Endothelial cell (in vitro differentiated cells): ENCODE measurements at regions not wholly inside any gene's neighbourhood (a gene's known extent, or its start where the extent isn't known, plus 50 kb on each side); places are given as distances from the start of the nearest gene placed in this dataset.

Experiments
- DNase-seq: peaks from one replicate; pipeline ENCODE4 v3.0.0; 2021; ENCODE audit warnings: low spot score
- H3K27ac Mint-ChIP-seq: one replicate; pipeline ENCODE4 v1.8.0; 2021; ENCODE audit warnings: mixed read lengths, inconsistent platforms; ENCODE audit not compliant: unreplicated experiment
- H3K27me3 Mint-ChIP-seq: one replicate; pipeline ENCODE4 v1.8.0; 2021; ENCODE audit warnings: mild to moderate bottlenecking, moderate library complexity, mixed read lengths, inconsistent platforms; ENCODE audit not compliant: unreplicated experiment
- H3K36me3 Mint-ChIP-seq: one replicate; pipeline ENCODE4 v1.8.0; 2021; ENCODE audit warnings: mild to moderate bottlenecking, low read depth, mixed read lengths, inconsistent platforms; ENCODE audit not compliant: unreplicated experiment
- H3K4me1 Mint-ChIP-seq: one replicate; pipeline ENCODE4 v1.8.0; 2021; ENCODE audit warnings: mild to moderate bottlenecking, mixed read lengths, inconsistent platforms; ENCODE audit not compliant: unreplicated experiment
- H3K4me3 Mint-ChIP-seq: one replicate; pipeline ENCODE4 v1.8.0; 2021; ENCODE audit warnings: mild to moderate bottlenecking, mixed read lengths, inconsistent platforms; ENCODE audit not compliant: unreplicated experiment
- H3K9me3 Mint-ChIP-seq: one replicate; pipeline ENCODE4 v1.8.0; 2021; ENCODE audit warnings: mixed read lengths, inconsistent platforms; ENCODE audit not compliant: unreplicated experiment
- TF ChIP-seq, protein P1 (sequence below): fragments of 200-600 bp; sonication (generic); IDR thresholded peaks from one replicate; pipeline ENCODE4 v1.5.0; 2021; ENCODE audit warnings: antibody characterized with exemption; ENCODE audit not compliant: unreplicated experiment

DNA sequence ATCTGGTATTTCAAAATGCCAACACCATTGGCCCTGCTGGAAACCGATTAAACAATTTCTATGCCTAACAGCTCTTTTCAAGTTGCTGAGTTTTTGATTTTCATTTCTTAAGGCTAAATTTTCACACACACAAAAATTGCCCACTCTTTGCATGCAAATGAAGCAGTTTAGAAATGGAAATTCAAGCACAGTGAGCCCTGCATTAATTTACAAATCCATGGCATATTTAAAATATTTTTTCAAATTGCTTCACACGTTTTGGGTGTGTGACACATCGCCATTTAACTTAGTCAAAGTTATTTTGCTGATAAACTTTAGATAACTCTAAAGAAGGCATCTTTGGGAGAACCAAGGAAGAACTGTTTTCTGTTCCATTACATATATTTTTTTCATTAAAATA is 184.8 kb downstream of the TXNL1 start:
- Mint-ChIP-seq H3K4me3 (no peak overlapping the region), H3K9me3 (no peaks in the 10 kb centered on the region), H3K27ac (no peak overlapping the region), H3K27me3 (peaks cover under 1% of the 10 kb centered on the region), H3K36me3 (no peaks in the 10 kb centered on the region), H3K4me1 (peaks cover 27% of the 10 kb centered on the region)
- TF ChIP-seq, protein P1, sequence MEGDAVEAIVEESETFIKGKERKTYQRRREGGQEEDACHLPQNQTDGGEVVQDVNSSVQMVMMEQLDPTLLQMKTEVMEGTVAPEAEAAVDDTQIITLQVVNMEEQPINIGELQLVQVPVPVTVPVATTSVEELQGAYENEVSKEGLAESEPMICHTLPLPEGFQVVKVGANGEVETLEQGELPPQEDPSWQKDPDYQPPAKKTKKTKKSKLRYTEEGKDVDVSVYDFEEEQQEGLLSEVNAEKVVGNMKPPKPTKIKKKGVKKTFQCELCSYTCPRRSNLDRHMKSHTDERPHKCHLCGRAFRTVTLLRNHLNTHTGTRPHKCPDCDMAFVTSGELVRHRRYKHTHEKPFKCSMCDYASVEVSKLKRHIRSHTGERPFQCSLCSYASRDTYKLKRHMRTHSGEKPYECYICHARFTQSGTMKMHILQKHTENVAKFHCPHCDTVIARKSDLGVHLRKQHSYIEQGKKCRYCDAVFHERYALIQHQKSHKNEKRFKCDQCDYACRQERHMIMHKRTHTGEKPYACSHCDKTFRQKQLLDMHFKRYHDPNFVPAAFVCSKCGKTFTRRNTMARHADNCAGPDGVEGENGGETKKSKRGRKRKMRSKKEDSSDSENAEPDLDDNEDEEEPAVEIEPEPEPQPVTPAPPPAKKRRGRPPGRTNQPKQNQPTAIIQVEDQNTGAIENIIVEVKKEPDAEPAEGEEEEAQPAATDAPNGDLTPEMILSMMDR, result no peak
- no peak for DNase-seq

DNA sequence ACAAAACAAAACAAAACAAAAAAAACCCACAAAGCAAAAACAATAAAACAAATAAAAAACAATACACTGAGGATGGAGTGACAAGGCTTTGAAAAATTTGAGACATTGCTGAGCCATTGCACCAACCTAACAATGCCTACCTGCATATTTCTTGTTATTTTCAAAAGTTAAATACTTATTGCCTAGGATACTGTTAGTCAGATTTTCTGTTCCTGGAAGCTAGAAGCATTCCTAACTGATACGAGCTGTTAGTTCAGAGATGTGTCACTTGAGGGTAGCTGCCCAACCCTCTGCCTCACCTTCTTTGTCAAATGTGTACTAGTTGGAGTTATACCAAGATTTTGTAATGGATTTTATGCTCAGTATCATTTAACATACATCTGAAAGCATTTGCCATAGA is 187.2 kb downstream of the TXNL1 start:
- H3K9me3 Mint-ChIP-seq, result no peaks in the 10 kb centered on the region
- no peak overlapping the region for H3K4me3 Mint-ChIP-seq
- no peak for DNase-seq
- peaks cover 18% of the 10 kb centered on the region for H3K4me1 Mint-ChIP-seq
- H3K27me3 Mint-ChIP-seq, result no peaks in the 10 kb centered on the region
- H3K36me3 Mint-ChIP-seq, result no peaks in the 10 kb centered on the region
- TF ChIP-seq, protein P1, result no peak
- no peak overlapping the region for H3K27ac Mint-ChIP-seq

DNA sequence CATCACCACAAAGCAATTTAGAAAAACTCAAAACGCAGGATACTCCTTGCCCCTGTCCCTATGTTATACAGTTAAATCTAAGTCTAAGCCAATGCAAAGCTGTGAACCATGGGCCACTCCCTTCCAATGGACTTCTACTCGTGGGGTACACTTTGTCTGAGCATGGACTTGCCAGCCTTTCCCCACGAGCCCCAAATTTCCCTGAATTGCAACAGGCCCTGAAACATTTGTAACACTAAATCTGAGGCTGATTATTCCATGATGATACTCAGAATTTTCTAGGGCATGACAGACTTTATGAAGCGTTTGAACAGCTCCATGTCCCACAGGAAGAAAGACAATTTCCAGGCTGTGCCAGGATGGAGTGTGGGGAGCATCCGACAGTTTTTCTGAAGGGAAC is 189.6 kb downstream of the TXNL1 start:
- DNase-seq, result no peak
- no peak overlapping the region for H3K4me3 Mint-ChIP-seq
- H3K36me3 Mint-ChIP-seq, result no peaks in the 10 kb centered on the region
- H3K27ac Mint-ChIP-seq, result no peak overlapping the region
- TF ChIP-seq, protein P1, result no peak
- H3K9me3 Mint-ChIP-seq, result no peaks in the 10 kb centered on the region
- H3K4me1 Mint-ChIP-seq, result peaks cover 20% of the 10 kb centered on the region
- peaks cover 3% of the 10 kb centered on the region for H3K27me3 Mint-ChIP-seq

DNA sequence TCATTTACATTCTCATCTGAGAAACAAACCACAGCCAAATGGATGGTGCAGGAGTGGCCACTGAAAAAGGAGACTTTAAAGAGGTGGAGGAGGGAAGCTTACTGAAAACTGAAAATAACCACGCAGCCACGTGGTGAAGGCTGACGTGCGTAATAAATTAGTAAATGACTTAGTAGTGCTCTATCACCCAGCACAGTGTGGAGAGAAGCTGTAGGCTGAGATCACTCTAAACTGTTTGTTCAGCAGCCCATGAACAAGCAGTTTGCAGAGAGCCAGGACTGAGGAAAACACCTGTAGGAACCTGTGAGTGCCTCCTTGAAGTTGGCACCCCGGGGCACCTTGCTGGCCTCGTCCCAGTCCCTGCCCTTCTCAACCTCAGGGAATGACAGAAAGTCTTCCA is 193.0 kb downstream of the TXNL1 start:
- no peak for DNase-seq
- Mint-ChIP-seq H3K9me3 (no peaks in the 10 kb centered on the region), H3K4me1 (peaks cover 13% of the 10 kb centered on the region), H3K36me3 (no peaks in the 10 kb centered on the region), H3K27me3 (peaks cover 3% of the 10 kb centered on the region), H3K27ac (no peak overlapping the region), H3K4me3 (no peak overlapping the region)
- TF ChIP-seq, protein P1, result no peak

DNA sequence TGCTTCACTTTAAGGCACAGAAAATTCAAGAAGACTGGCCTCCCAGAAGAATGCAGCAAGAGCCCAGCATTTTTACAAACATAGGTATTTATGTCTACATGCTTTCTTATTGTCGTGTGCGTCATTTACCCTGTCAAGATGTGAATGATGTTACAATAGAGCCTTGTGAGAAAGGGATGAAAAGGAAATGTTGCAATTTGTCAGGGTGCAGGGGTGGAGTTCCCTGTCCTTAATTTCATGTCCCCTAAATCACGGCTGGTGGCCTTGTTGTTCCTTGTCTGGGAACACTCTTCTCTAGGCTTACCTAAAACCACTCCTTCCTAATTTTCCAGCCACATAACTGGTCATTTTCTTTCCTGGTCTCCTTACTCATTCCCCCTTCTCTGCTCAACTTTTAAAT is 194.2 kb downstream of the TXNL1 start:
- no peak overlapping the region for H3K4me3 Mint-ChIP-seq
- peaks cover 13% of the 10 kb centered on the region for H3K4me1 Mint-ChIP-seq
- TF ChIP-seq, protein P1, result no peak
- no peaks in the 10 kb centered on the region for H3K36me3 Mint-ChIP-seq
- H3K27me3 Mint-ChIP-seq, result peaks cover 3% of the 10 kb centered on the region
- peak overlapping the region; percentile 70 for H3K27ac Mint-ChIP-seq
- no peaks in the 10 kb centered on the region for H3K9me3 Mint-ChIP-seq
- DNase-seq, result no peak
